ENCODE measurements at regions not wholly inside any gene's neighbourhood (a gene's known extent, or its start where the extent isn't known, plus 50 kb on each side); places are given as distances from the start of the nearest gene placed in this dataset.

- no peak for DNase-seq
Observed at GRCh38 chr6:14655201-14656061, 537.9 kb downstream of the CD83 start.

DNA sequence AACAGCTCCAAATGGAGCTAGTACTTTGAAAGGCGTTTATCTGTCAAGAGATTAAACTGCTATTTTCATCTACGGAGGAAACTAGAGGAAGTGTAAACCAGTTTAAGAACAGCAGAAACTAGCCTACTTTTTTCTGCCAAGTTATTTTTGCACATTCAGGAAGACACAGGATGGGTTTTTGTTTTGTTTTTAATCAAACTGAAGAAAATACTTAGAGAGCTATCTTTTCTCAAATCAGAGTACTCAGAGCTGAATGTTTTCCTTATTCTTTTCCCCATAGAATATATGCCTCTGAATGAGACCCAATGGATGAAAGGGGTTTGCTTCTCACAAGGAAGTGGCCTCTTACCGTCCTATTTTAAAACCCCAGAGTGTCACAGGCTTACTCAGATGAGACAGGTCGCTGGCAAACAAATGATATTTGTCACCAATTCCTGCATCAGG, 538.5 kb downstream of the CD83 start:
- DNase-seq, result no peak

- no peak for DNase-seq
Observed at GRCh38 chr6:14656649-14657048, 539.1 kb downstream of the CD83 start.

DNA sequence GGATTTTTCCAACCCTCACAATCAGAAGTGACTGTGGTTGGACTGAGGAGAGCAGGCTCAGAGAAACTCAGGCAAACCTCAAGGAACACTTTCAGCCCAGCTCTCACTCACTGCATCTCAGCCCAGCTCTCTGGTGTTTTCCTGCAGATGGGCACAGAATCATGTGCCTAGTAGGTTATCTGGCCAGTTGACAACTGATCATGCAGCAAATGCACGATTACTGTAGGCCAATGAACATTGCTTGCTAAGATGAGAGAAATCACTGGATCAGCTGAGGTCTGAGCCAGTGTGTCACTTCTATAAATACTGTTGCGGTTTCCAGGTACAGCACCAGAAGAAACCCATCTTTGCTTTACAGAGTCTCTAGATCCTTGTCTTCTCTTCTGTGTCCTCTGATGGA, 540.5 kb downstream of the CD83 start:
- DNase-seq, result no peak

- no peak for DNase-seq
Observed at GRCh38 chr6:14658886-14659561, 541.5 kb downstream of the CD83 start.

DNA sequence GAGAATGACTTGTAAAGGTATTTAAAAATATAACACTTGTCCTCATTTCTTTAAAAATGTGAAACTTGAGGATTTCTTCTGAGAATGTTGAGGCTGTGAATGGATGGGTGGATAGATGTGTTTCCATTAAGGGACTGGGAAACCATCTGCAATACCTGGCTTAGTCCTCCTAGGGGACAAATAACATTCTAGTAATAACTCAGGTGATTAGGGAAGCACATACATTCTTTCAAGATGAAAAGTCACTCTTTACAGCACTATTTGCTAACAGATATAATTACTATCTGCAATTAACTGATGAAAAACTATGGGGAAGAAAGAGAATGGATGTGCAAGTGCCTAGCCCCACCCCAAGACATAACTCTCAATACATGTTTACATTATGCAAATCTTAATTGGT, 542.3 kb downstream of the CD83 start:
- no peak for DNase-seq

DNA sequence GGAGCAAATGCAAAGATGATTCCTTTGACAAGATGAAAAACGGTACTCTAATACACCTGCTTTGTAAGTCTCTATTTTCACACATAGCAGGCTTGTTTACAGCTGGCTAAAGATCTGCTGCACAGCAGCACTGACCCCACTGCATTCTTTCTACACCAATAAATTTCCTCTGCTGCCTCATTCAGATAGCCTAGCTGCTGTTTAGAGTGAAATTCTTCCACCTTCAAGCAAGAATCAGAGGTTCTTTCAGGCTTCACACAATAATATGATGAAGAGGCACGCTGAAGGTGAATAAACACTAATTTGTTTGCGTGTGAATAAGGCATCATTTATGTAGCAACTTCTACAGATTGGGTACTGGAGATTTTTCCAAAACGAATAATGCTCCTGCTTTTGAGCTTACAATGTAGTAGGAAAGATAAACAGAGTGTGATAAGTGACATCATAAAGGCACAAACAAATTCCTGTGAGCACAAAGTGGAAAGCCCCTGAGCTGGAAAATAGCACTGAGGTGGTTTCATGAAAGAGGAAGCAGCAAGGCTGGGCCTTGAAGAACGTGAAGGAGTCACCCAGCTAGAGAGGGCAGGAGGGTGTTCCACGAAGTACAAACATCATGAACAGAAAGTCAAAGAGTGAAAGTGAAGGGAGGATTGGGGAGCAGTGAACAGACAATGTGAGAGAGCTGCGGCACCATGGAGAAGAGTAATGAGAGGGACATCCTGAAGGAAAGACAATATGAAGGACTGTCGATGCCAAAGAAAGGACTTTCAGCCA, 543.4 kb downstream of the CD83 start:
- no peak for DNase-seq

DNA sequence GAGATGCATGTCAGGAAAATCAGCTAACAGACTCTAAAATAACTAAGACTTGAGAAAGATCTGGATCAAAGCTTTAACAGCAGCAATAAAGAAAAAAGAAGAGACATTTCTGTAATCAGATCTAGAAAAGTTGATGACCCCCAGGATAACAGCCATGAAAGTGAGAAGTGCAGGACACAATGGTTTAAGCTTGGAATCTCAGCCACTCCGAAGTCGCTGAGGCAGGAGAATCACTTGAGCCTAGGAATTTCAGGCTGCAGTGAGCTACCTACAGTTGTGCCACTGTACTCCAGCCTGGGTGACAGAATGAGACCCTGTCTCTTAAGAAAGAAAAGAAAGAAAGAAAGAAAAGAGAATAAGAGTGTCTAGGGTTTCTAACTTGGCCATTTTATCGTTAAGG, 544.1 kb downstream of the CD83 start:
- no peak for DNase-seq

DNA sequence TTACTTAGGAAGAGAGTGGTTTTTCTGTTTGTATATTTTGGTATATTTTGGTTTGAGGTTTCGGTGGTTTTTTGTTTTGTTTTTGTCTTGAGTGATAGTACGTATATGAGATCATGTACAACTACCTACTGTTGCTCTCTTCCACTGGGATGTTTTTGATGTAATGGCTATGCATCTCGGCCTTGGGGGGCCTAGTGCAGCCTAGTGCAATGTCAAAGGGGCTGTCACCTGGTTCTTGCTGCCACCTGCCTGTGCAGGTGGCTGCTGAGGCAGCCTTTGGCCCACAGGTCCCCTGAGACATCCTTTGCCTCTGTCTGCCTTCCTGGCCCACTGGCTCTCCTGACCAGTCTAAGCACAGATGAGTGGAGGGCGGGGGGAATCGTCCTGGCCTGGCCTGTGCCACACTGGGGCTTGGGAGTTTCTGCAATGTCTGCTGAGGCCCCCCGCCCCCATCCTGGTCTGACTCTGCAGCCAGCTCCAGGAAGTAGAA, 546.6 kb downstream of the CD83 start:
- no peak for DNase-seq

GRCh38 chr6:14664621-14665315, 547.2 kb downstream of the CD83 start:
- no peak for DNase-seq

DNA sequence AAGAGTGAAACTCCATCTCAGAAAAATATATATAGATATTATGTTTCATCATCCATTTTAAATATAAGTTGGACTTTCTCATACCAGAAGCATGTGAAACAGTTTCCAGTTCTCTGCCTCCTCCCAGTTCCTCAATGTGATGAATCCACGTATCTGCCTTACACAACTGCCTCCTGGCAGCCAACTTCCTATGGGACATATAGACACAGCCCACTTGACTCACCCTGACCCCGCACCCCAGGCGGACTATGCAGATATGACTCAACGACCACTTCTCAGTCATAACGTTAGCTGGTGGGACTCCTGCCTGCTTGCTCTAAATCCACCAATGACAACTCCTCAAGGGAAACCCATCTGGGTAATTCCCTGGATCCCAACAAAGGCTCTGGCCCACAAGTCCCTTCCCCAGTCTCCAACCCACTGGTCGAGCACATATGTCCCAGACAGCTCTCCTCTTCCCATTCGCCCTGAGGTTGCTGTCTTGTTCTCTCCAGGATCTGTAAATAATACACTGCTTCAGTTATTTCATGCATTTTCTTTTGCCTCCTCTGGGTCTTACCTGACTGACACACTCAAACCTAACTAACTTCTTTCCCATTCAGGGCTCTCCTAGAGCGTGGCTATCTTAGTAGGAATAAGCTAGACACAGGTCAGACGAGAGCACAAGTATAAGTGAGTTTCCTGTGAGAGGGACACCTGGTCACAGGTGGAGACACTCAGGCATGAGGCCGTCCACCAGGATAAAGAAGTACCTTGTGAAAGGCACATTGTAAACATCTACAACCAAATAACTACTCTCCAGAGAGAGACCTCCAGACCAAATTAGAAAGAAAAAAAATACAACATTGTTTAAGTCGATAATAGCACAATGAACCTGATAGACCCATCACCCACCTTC, 548.5 kb downstream of the CD83 start:
- DNase-seq, result no peak

DNA sequence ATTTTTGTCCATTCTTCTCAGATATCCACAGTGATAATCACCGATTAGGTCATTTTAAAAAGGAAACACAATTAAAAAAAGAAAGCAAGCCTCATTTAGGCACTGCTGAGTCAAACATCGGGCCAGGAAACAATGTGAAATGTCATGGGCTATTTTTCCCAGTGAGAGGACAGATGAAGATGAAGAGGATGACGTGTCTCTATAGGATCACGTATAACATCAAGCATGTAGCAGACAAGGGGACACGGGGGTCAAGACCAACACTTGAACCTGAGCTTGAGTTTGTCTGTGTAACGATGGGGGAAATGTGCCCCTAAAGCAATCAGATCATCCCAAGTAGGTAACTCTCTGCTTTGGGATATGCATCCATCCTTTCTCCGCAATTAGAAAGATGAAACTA, 553.2 kb downstream of the CD83 start:
- DNase-seq, result no peak

GRCh38 chr6:14671261-14671681, 553.7 kb downstream of the CD83 start:
- DNase-seq, result no peak

DNA sequence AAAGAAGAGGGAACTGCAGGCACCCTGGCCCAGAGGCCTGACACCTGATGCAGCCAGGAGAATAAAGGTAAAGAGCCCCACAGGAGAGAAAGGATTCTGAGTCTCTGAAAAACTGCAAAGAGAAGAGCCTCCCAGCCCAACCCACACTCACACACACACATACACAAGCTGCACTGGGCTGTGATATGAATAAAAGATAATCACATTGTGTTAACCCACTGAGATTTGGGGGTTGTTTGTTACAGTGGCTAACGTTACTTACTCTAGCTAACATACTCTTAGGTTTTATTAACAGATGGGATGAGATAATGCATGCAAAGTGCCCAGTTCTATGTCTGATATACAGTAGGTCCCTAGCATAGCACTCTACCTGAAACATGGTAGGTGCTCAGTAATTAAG, 554.4 kb downstream of the CD83 start:
- no peak for DNase-seq

DNA sequence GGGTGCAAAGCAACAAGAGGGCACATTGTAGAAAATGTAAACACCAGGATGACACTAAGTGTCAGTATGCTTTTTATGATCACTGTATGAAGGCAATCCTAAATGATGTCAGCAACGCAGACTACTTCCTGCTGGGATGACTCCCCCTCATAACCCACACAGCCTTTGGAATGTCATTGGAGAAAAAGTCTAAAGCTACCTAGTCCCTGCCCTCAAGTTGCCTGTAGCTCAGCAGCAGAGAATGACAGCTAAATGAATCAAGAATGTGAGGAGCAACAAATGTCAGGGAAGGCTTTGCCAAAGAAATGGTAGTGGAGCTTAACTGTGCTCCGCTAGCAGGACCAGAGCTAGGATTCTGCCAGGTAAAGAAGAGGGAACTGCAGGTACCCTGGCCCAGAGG, 555.6 kb downstream of the CD83 start:
- no peak for DNase-seq

- no peak for DNase-seq
Observed at GRCh38 chr6:14674458-14674857, 556.9 kb downstream of the CD83 start.

- DNase-seq, result no peak
Observed at GRCh38 chr6:14674867-14675648, 557.5 kb downstream of the CD83 start.

- DNase-seq, result no peak
Observed at GRCh38 chr6:14676064-14676463, 558.5 kb downstream of the CD83 start.
